GM23338 (cell line): ENCODE measurements at regions not wholly inside any gene's neighbourhood (a gene's known extent, or its start where the extent isn't known, plus 50 kb on each side); places are given as distances from the start of the nearest gene placed in this dataset.

Experiments
- ATAC-seq: fragments of 200-7000 bp; cut with Tn5 transposase; 3 replicates; pipeline ENCODE4 v1.9.1; 2020
- DNase-seq: peaks from one replicate; pipeline ENCODE4 v3.0.0-alpha.2; 2015; ENCODE audit warnings: low spot score
- H2AFZ ChIP-seq: fragments of 200-600 bp; sonication (generic); 2 replicates; pipeline ENCODE4 v1.8.0; 2016; ENCODE audit warnings: antibody characterized with exemption, mild to moderate bottlenecking, moderate library complexity
- H3F3A ChIP-seq: fragments of 200-600 bp; sonication (generic); replicated peaks from 2 replicates; pipeline ENCODE4 v1.8.0; 2017; ENCODE audit warnings: antibody characterized with exemption, mixed run types, low read depth
- H3K27ac ChIP-seq: fragments of 200-600 bp; sonication (generic); 2 replicates; pipeline ENCODE4 v1.6.1; 2016; ENCODE audit warnings: low read depth
- H3K27me3 ChIP-seq: fragments of 200-600 bp; sonication (generic); 2 replicates; pipeline ENCODE4 v1.8.0; 2016; ENCODE audit warnings: mild to moderate bottlenecking, mixed run types, moderate library complexity; ENCODE audit not compliant: insufficient read depth
- H3K36me3 ChIP-seq: fragments of 200-600 bp; sonication (generic); 2 replicates; pipeline ENCODE4 v1.8.0; 2016; ENCODE audit warnings: mild to moderate bottlenecking; ENCODE audit not compliant: insufficient read depth
- H3K4me1 ChIP-seq: fragments of 200-600 bp; sonication (generic); 2 replicates; pipeline ENCODE4 v1.8.0; 2016; ENCODE audit warnings: mild to moderate bottlenecking, moderate library complexity; ENCODE audit not compliant: insufficient read depth
- H3K4me2 ChIP-seq: fragments of 200-600 bp; sonication (generic); 2 replicates; pipeline ENCODE4 v1.7.1; 2017; ENCODE audit warnings: mixed run types
- H3K4me3 ChIP-seq: fragments of 200-600 bp; sonication (generic); 2 replicates; pipeline ENCODE4 v1.6.1; 2016; ENCODE audit warnings: mixed run types
- H3K79me2 ChIP-seq: fragments of 200-600 bp; sonication (generic); replicated peaks from 2 replicates; pipeline ENCODE4 v1.8.0; 2017; ENCODE audit warnings: mild to moderate bottlenecking; ENCODE audit not compliant: insufficient read depth
- H3K9me2 ChIP-seq: fragments of 200-600 bp; sonication (generic); 2 replicates; pipeline ENCODE4 v1.8.0; 2017; ENCODE audit not compliant: insufficient read depth
- H4K20me1 ChIP-seq: fragments of 200-600 bp; sonication (generic); replicated peaks from 2 replicates; pipeline ENCODE4 v1.8.0; 2017; ENCODE audit warnings: mild to moderate bottlenecking; ENCODE audit not compliant: insufficient read depth
- H3K27ac Mint-ChIP-seq: 2 replicates; pipeline ENCODE4 v1.8.0; 2020; ENCODE audit warnings: inconsistent platforms, mild to moderate bottlenecking, moderate library complexity, mixed read lengths
- H3K27me3 Mint-ChIP-seq: 3 replicates; pipeline ENCODE4 v1.8.0; 2022; ENCODE audit warnings: low read depth, mild to moderate bottlenecking, moderate library complexity, mixed read lengths, inconsistent platforms; ENCODE audit not compliant: insufficient read depth, poor library complexity
- H3K36me3 Mint-ChIP-seq: 3 replicates; pipeline ENCODE4 v1.8.0; 2021; ENCODE audit warnings: low read depth, mild to moderate bottlenecking, inconsistent platforms, moderate library complexity, mixed read lengths
- H3K4me1 Mint-ChIP-seq: 3 replicates; pipeline ENCODE4 v1.8.0; 2020; ENCODE audit warnings: mild to moderate bottlenecking, inconsistent platforms, mixed read lengths
- H3K4me3 Mint-ChIP-seq: 3 replicates; pipeline ENCODE4 v1.8.0; 2021; ENCODE audit warnings: moderate library complexity, mild to moderate bottlenecking, inconsistent platforms, mixed read lengths
- H3K9me3 Mint-ChIP-seq: 3 replicates; pipeline ENCODE4 v1.8.0; 2020; ENCODE audit warnings: moderate library complexity, mild to moderate bottlenecking, inconsistent platforms, mixed read lengths
- CREB1 ChIP-seq: fragments of 250-450 bp; sonication (Bioruptor Pico); IDR thresholded peaks from 2 replicates; pipeline ENCODE4 v1.5.0; 2020; ENCODE audit warnings: low read depth, mild to moderate bottlenecking, moderate library complexity
- CTCF ChIP-seq, 2 experiments: fragments of 200-600 bp in 1 of 2; sonication (generic) in 1 of 2; conservative IDR thresholded peaks; 2 replicates each; pipeline versions ENCODE4 v1.5.1 to v1.6.1; 2016 to 2017; ENCODE audit warnings: antibody characterized with exemption in 2 of 2, low read depth in 2 of 2, mild to moderate bottlenecking in 2 of 2, moderate library complexity in 1 of 2
- ETS1 ChIP-seq: IDR thresholded peaks from 2 replicates; pipeline ENCODE4 v1.6.1; 2016; ENCODE audit warnings: antibody characterized with exemption
- EZH2 ChIP-seq: fragments of 200-600 bp; sonication (generic); IDR thresholded peaks from one replicate; pipeline ENCODE4 v1.8.0; 2017; ENCODE audit warnings: antibody characterized with exemption, mild to moderate bottlenecking, low read depth; ENCODE audit not compliant: unreplicated experiment
- EZH2phosphoT487 ChIP-seq: fragments of 200-600 bp; sonication (generic); IDR thresholded peaks from one replicate; pipeline ENCODE4 v1.8.1; 2018; ENCODE audit warnings: antibody characterized with exemption; ENCODE audit not compliant: unreplicated experiment
- JUNB ChIP-seq: IDR thresholded peaks from one replicate; pipeline ENCODE4 v1.6.1; 2016; ENCODE audit warnings: antibody characterized with exemption; ENCODE audit not compliant: unreplicated experiment
- NANOG ChIP-seq: IDR thresholded peaks from 2 replicates; pipeline ENCODE4 v1.6.1; 2016; ENCODE audit warnings: antibody characterized with exemption, borderline replicate concordance
- POLR2AphosphoS5 ChIP-seq: IDR thresholded peaks from 2 replicates; pipeline ENCODE4 v1.6.1; 2016; ENCODE audit warnings: antibody characterized with exemption, low read depth
- REST ChIP-seq: IDR thresholded peaks from one replicate; pipeline ENCODE4 v1.6.1; 2018; ENCODE audit warnings: antibody characterized with exemption; ENCODE audit not compliant: unreplicated experiment
- STAT1 ChIP-seq: IDR thresholded peaks from one replicate; pipeline ENCODE4 v1.6.1; 2016; ENCODE audit warnings: antibody characterized with exemption; ENCODE audit not compliant: unreplicated experiment
- ZNF114 ChIP-seq: fragments of 250-450 bp; sonication (Bioruptor Pico); IDR thresholded peaks from 2 replicates; pipeline ENCODE4 v1.5.0; 2020; ENCODE audit warnings: mild to moderate bottlenecking, moderate library complexity
- ZNF331 ChIP-seq: fragments of 250-450 bp; sonication (Bioruptor Pico); IDR thresholded peaks from 2 replicates; pipeline ENCODE4 v1.5.0; 2020; ENCODE audit warnings: low read depth, mild to moderate bottlenecking, moderate library complexity
- ZNF462 ChIP-seq: fragments of 250-450 bp; sonication (Bioruptor Pico); IDR thresholded peaks from 2 replicates; pipeline ENCODE4 v1.5.0; 2020; ENCODE audit warnings: mild to moderate bottlenecking, moderate library complexity

GRCh38 chr5:105922574-105922973 lies 1748.2 kb downstream of the EFNA5 start:
- no peaks in the 10 kb centered on the region for H3K4me1 Mint-ChIP-seq
- peaks cover 2% of the 10 kb centered on the region for H3K27me3 Mint-ChIP-seq
- Histone ChIP-seq H3K9me2 (no peaks in the 10 kb centered on the region), H3K79me2 (no peaks in the 10 kb centered on the region), H4K20me1 (no peaks in the 10 kb centered on the region), H3K36me3 (no peaks in the 10 kb centered on the region), H3F3A (no peaks in the 10 kb centered on the region), H3K4me2 (no peak overlapping the region), H2AFZ (no peak overlapping the region), H3K4me3 (no peak overlapping the region), H3K27me3 (no peaks in the 10 kb centered on the region), H3K27ac (no peak overlapping the region), H3K4me1 (no peaks in the 10 kb centered on the region)
- no peak for TF ChIP-seq JUNB
- TF ChIP-seq POLR2AphosphoS5 = no peak
- no peak for TF ChIP-seq EZH2
- no peak for TF ChIP-seq ZNF114 (CRISPR knock-in tag)
- TF ChIP-seq REST = no peak
- no peak for TF ChIP-seq ZNF331
- TF ChIP-seq ZNF462 = no peak
- TF ChIP-seq ETS1 = no peak
- TF ChIP-seq NANOG = no peak
- TF ChIP-seq CTCF (conservative IDR thresholded peaks at IDR 0.05; ENCODE audit: low read depth in 2 of 2) = no peak
- no peak for TF ChIP-seq STAT1
- no peak for TF ChIP-seq CREB1 (CRISPR knock-in tag)
- no peak for TF ChIP-seq EZH2phosphoT487
- DNase-seq (no peak), ATAC-seq (no peak)
- H3K9me3 Mint-ChIP-seq = no peaks in the 10 kb centered on the region
- no peaks in the 10 kb centered on the region; the same call in 2 of the 3 replicates for H3K36me3 Mint-ChIP-seq
- no peak overlapping the region for H3K4me3 Mint-ChIP-seq
- H3K27ac Mint-ChIP-seq = no peak overlapping the region
